ENCODE measurements at regions not wholly inside any gene's neighbourhood (a gene's known extent, or its start where the extent isn't known, plus 50 kb on each side); places are given as distances from the start of the nearest gene placed in this dataset.

- no peak for TF ChIP-seq CTCF (IDR thresholded peaks at IDR 0.05; ENCODE audit: poor library complexity)
- no peak for TF ChIP-seq EZH2phosphoT487 (IDR thresholded peaks at IDR 0.05; ENCODE audit: low read depth, severe bottlenecking, unreplicated experiment)
- TF ChIP-seq EZH2 (IDR thresholded peaks at IDR 0.05; ENCODE audit: borderline replicate concordance) = no peak
Measured at GRCh38 chr2:2560374-2561015, 229.4 kb upstream of the MYT1L start.
